ENCODE measurements at regions not wholly inside any gene's neighbourhood (a gene's known extent, or its start where the extent isn't known, plus 50 kb on each side); places are given as distances from the start of the nearest gene placed in this dataset.
A peak's percentile ranks its signal among the peaks of the same experiment; 100 is the strongest.

DNA sequence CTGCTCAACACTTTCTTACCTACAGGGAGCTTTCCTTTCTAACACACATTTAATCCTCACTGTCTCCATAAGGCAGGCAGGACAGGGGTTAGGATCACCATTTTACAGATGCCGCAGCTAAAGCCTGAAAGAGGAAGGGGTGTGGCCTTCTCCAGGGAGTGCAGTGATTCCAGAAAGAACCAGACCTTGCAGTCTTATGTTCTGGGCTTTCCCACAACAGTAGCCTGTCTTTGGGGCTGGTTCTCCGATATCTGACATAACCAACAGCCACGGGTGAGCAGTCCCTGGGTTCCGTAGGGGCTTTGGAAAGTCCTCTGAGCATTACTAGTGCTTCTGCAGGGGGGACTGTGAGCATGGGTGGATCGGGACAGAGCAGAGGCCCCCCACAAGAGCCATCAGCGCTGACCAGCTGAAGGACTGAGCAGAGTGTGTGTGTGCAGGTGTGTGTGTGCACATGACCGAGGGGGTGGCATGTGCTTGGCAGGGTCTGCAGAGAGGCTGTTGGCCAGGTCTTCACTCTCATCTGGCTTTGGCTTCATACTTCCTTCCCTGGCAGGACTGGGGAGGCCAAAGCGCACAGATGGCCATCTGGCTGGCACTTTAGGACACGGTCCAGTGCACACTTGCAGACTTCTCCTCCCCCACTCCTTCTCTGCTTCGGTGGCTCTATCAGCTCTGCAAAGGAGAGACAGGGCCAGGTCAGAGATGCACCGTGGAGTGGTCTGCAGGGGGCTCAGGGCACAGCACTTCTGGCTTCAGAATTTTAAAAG is 400.3 kb downstream of the RPS24 start:
- Histone ChIP-seq H3K27ac (no peak overlapping the region), H3K36me3 (no peaks in the 10 kb centered on the region), H3K9me3 (no peaks in the 10 kb centered on the region), H3K27me3 (peaks cover 3% of the 10 kb centered on the region), H3K4me1 (peaks cover 15% of the 10 kb centered on the region), H3K4me3 (no peak overlapping the region)
- DNase-seq (ENCODE audit: low spot score in 2 of 2), result peak in 1 of 2 donors; percentile 52
- TF ChIP-seq POLR2A (IDR thresholded peaks at IDR 0.05) (no peak), POLR2AphosphoS5 (IDR thresholded peaks at IDR 0.05) (no peak), EP300 (IDR thresholded peaks at IDR 0.05) (no peak), CTCF (IDR thresholded peaks at IDR 0.05) (no peak)
- 83% methylated on average over 11 of the region's 11 CpGs for WGBS

GRCh38 chr10:78434886-78435285 is 401.2 kb downstream of the RPS24 start:
- Histone ChIP-seq H3K27me3 (peaks cover 3% of the 10 kb centered on the region), H3K9me3 (no peaks in the 10 kb centered on the region), H3K36me3 (no peaks in the 10 kb centered on the region), H3K4me3 (no peak overlapping the region), H3K27ac (no peak overlapping the region), H3K4me1 (peaks cover 15% of the 10 kb centered on the region)
- no peak for TF ChIP-seq EP300 (IDR thresholded peaks at IDR 0.05)
- no peak for TF ChIP-seq POLR2AphosphoS5 (IDR thresholded peaks at IDR 0.05)
- no peak for TF ChIP-seq POLR2A (IDR thresholded peaks at IDR 0.05)
- no peak for TF ChIP-seq CTCF (IDR thresholded peaks at IDR 0.05)
- DNase-seq (ENCODE audit: low spot score in 2 of 2), result peak in 1 of 2 donors; percentile 63
- 60% methylated on average over 5 of the region's 8 CpGs for WGBS

DNA sequence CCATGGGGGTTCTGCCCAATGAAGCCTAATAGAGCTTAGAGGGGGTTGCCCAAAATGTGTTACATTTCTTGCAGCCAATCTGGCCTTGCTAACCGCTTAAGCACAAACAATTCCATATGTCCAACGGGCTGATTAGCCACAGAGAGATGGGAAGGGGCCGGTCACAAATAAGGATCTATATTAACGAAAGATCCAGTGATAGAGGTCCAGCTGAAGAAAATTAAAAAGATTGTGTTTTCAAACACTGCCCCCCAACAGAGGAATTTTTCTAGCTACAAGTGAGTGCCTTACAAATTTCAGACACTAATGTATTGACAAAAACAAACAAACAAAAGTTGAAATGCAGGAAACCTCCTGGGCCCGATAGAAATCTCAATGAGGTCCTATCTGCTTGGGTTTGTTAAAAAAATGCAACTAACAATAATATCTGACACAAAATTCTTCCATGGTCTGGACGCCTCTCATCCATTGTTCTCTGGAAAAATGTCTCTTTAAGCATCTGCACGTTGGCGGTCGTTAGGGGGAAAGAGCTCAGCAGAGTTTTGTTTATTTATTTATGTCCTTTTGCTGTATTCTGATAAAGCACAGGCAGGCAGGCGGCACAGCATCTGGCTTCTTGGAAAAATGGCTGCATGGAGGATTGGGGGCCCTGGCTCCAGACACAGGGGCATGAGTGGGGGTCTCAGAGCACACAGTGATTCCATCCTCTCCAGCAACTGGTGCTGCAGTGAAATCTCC is 402.0 kb downstream of the RPS24 start:
- no peak overlapping the region for H3K4me3 ChIP-seq
- no peaks in the 10 kb centered on the region for H3K9me3 ChIP-seq
- peaks cover 15% of the 10 kb centered on the region for H3K4me1 ChIP-seq
- no peak for DNase-seq (ENCODE audit: low spot score in 2 of 2)
- no peaks in the 10 kb centered on the region for H3K36me3 ChIP-seq
- no peaks in the 10 kb centered on the region for H3K27me3 ChIP-seq
- no peak for TF ChIP-seq POLR2A (IDR thresholded peaks at IDR 0.05)
- no peak for TF ChIP-seq POLR2AphosphoS5 (IDR thresholded peaks at IDR 0.05)
- TF ChIP-seq CTCF (IDR thresholded peaks at IDR 0.05), result no peak
- no peak for TF ChIP-seq EP300 (IDR thresholded peaks at IDR 0.05)
- no peak overlapping the region for H3K27ac ChIP-seq
- WGBS, result 87% methylated on average over 10 of the region's 10 CpGs

DNA sequence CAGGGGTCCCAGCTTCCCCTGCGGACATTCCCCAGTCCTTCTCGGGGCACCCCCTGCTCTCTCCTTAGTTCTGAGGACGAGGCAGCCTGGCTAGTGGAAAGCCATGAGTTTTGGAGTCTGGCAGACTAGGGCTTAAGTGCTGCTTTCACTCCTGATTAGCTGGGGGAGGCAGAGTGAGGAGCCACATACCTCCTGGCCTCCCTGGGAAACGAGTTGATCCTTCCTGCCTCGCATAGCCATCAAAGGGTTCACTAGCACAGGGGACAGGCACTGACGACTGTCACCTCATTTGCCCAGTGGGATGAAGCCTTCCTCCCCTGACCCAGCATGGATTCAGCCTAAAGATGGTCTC is 402.5 kb downstream of the RPS24 start:
- TF ChIP-seq POLR2A (IDR thresholded peaks at IDR 0.05) (no peak), EP300 (IDR thresholded peaks at IDR 0.05) (no peak), CTCF (IDR thresholded peaks at IDR 0.05) (no peak), POLR2AphosphoS5 (IDR thresholded peaks at IDR 0.05) (no peak)
- 89% methylated on average over 5 of the region's 6 CpGs for WGBS

DNA sequence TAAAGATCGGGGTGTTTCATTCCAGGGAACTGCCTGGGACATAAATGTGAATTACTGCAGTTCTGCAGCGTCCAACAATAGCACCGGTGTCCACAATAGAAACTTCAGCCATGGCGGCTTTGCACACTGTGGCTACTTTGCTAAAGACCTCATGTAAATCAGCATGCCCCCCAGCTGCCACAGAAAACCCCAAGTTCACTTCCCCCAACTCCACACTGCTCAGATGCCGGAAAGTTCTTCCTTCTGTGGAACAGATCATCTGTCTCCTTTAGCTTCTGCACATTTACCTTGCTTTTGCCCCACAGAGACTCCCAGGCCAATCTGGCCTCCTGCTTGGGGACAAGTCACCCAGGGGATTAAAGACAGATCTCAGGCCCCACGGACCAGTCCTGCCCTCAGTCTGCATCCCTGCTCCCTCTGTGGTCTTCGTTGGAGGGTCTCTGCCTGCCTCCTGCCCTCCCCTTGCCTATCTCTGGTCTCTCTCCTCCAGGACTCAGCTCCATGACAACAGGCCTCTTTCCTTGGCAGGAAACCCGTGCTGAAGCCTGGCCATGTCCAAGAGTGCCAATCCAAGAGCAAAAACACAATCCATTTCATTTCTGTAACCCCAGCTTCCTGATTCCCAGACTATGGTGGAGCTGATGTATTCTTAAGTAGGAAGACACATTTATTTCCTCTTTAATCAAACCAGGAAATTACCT is 403.2 kb downstream of the RPS24 start:
- no peak for TF ChIP-seq EP300 (IDR thresholded peaks at IDR 0.05)
- TF ChIP-seq POLR2AphosphoS5 (IDR thresholded peaks at IDR 0.05), result no peak
- no peak for TF ChIP-seq CTCF (IDR thresholded peaks at IDR 0.05)
- no peak for TF ChIP-seq POLR2A (IDR thresholded peaks at IDR 0.05)
- no peaks in the 10 kb centered on the region for H3K9me3 ChIP-seq
- H3K4me1 ChIP-seq, result peaks cover 15% of the 10 kb centered on the region
- no peak overlapping the region for H3K4me3 ChIP-seq
- no peaks in the 10 kb centered on the region for H3K27me3 ChIP-seq
- no peak overlapping the region for H3K27ac ChIP-seq
- DNase-seq (ENCODE audit: low spot score in 2 of 2), result peak in 1 of 2 donors; percentile 47
- 79% methylated on average over 8 of the region's 8 CpGs for WGBS
- no peaks in the 10 kb centered on the region for H3K36me3 ChIP-seq

More for the DNA sequence above, 402.5 kb downstream of the RPS24 start:
- Histone ChIP-seq H3K27me3 (no peaks in the 10 kb centered on the region), H3K9me3 (no peaks in the 10 kb centered on the region), H3K27ac (no peak overlapping the region), H3K4me3 (no peak overlapping the region), H3K4me1 (peaks cover 15% of the 10 kb centered on the region), H3K36me3 (no peaks in the 10 kb centered on the region)
- peak in 1 of 2 donors; percentile 48 for DNase-seq (ENCODE audit: low spot score in 2 of 2)

All from suprapubic skin (tissue), 4 donors.